ENCODE measurements at regions not wholly inside any gene's neighbourhood (a gene's known extent, or its start where the extent isn't known, plus 50 kb on each side); places are given as distances from the start of the nearest gene placed in this dataset.

DNA sequence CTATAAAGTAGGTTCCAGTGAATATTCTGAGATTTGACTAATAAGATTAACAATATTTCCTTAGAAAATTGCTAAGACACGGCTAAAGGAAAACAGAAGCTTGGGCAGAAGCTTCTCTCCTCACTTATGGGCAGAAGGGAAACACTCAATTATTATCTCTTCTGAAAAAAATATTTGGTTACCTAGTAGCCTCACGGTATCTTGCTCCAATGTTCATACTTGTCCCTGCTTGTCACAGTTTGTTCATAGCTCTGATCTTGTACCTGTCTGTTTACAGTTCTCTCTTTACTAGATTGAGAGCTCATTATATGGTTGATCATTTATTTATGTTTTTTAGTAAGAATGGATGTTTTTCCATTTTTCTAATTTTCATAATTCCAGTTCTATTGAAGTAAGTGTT, 458.0 kb upstream of the ATP2B1 start:
- TF ChIP-seq EP300 (IDR thresholded peaks at IDR 0.05) (no peak), POLR2AphosphoS5 (IDR thresholded peaks at IDR 0.05) (no peak), POLR2A (IDR thresholded peaks at IDR 0.05) (no peak)
- TF ChIP-seq, protein P1, sequence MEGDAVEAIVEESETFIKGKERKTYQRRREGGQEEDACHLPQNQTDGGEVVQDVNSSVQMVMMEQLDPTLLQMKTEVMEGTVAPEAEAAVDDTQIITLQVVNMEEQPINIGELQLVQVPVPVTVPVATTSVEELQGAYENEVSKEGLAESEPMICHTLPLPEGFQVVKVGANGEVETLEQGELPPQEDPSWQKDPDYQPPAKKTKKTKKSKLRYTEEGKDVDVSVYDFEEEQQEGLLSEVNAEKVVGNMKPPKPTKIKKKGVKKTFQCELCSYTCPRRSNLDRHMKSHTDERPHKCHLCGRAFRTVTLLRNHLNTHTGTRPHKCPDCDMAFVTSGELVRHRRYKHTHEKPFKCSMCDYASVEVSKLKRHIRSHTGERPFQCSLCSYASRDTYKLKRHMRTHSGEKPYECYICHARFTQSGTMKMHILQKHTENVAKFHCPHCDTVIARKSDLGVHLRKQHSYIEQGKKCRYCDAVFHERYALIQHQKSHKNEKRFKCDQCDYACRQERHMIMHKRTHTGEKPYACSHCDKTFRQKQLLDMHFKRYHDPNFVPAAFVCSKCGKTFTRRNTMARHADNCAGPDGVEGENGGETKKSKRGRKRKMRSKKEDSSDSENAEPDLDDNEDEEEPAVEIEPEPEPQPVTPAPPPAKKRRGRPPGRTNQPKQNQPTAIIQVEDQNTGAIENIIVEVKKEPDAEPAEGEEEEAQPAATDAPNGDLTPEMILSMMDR (IDR thresholded peaks at IDR 0.05) = no peak

DNA sequence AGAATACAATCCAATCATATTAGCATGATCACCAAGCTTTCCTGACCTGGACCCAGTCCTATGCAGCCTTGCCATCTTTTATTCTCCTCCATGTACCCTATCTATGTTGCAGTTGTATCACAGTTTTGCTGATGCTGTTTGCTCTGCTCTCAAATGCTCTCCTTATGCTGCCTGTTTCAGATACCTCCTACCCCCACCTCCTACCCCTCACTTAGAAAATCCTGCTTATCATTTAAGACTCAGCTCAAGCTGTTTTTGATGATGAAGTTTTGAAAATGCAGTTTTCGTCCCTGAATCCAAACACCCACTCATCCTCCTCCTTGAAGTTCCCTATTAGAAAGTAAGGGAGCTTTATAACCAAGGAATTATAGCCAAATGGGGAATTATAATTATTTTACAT, 457.4 kb upstream of the ATP2B1 start:
- Histone ChIP-seq H3K27me3 (no peaks in the 10 kb centered on the region), H3K4me3 (no peak overlapping the region), H3K27ac (no peak overlapping the region), H3K36me3 (no peaks in the 10 kb centered on the region), H3K4me1 (no peaks in the 10 kb centered on the region), H3K9me3 (no peaks in the 10 kb centered on the region)
- 81 to 87% methylated on average over 1 of the region's 1 CpG for WGBS, 2 donors
- TF ChIP-seq POLR2AphosphoS5 (IDR thresholded peaks at IDR 0.05) (no peak), POLR2A (IDR thresholded peaks at IDR 0.05) (no peak), EP300 (IDR thresholded peaks at IDR 0.05) (no peak)
- TF ChIP-seq, protein P1 (IDR thresholded peaks at IDR 0.05) = no peak
- no peak for DNase-seq
- intact Hi-C loops (cut with DNase I) = no loop called here

More for the DNA sequence above, 458.0 kb upstream of the ATP2B1 start:
- no peaks in the 10 kb centered on the region for H3K4me1 ChIP-seq
- 93% methylated on average over 2 of the region's 2 CpGs for WGBS, 2 donors
- H3K36me3 ChIP-seq = no peaks in the 10 kb centered on the region
- H3K4me3 ChIP-seq = no peak overlapping the region
- H3K27ac ChIP-seq = no peak overlapping the region
- no peak for DNase-seq
- intact Hi-C loops (cut with DNase I) = no loop called here
- no peaks in the 10 kb centered on the region for H3K9me3 ChIP-seq
- no peaks in the 10 kb centered on the region for H3K27me3 ChIP-seq

DNA sequence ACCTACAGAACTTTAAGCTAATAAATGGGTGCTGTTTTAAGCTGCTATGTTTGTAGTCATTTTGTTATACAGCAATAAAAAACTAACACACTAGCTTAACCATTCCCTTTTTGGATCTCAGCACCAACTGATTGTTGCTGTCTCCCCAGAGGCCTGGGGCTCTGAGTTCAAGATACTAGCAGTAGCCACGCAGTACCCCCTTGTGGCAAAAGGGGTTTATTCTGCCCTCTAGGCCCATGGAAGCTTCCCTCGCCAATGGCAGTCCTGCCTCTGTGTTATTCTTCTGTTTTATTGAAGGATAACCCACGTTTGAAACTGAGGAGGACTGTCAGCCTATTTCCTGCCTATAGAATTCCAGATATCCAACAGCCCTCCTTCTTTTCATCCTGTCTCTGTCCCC, 455.3 kb upstream of the ATP2B1 start:
- intact Hi-C loops (cut with DNase I) = no loop called here
- TF ChIP-seq EP300 (IDR thresholded peaks at IDR 0.05) (no peak), POLR2AphosphoS5 (IDR thresholded peaks at IDR 0.05) (no peak), POLR2A (IDR thresholded peaks at IDR 0.05) (no peak)
- TF ChIP-seq, protein P1 (IDR thresholded peaks at IDR 0.05) = no peak
- 63 to 75% methylated on average over 3 of the region's 3 CpGs for WGBS, 2 donors
- no peak for DNase-seq
- Histone ChIP-seq H3K4me1 (no peaks in the 10 kb centered on the region), H3K9me3 (no peaks in the 10 kb centered on the region), H3K4me3 (no peak overlapping the region), H3K36me3 (no peaks in the 10 kb centered on the region), H3K27me3 (no peaks in the 10 kb centered on the region), H3K27ac (no peak overlapping the region)

DNA sequence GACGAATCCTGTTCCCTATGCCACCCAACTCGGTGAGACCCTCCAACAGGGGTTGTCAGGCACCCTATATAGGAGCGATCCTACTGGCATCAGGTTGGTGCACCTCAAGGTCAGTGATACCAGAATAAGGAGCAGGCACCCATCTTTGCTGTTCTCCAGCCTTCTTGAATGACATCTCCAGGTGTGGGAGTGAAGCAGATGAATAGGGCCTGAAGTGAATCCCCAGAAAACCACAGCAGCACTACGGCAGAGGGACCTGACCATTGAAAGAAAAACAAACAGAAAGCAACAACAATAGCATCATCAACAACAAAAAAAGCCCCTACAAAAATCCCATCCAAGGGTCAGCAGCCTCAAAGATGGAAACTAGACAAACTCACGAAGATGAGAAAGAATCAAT, 445.2 kb upstream of the ATP2B1 start:
- Histone ChIP-seq H3K4me1 (no peaks in the 10 kb centered on the region), H3K27ac (no peak overlapping the region), H3K9me3 (peaks cover 0 to 2% (median 0%) of the 10 kb centered on the region in 4 donors), H3K36me3 (no peaks in the 10 kb centered on the region), H3K4me3 (no peak overlapping the region), H3K27me3 (no peaks in the 10 kb centered on the region)
- intact Hi-C loops (cut with DNase I) = no loop called here
- 91 to 92% methylated on average over 5 of the region's 5 CpGs for WGBS, 2 donors
- TF ChIP-seq POLR2AphosphoS5 (IDR thresholded peaks at IDR 0.05) (no peak), POLR2A (IDR thresholded peaks at IDR 0.05) (no peak), EP300 (IDR thresholded peaks at IDR 0.05) (no peak)
- TF ChIP-seq, protein P1 (IDR thresholded peaks at IDR 0.05) = no peak
- no peak for DNase-seq

DNA sequence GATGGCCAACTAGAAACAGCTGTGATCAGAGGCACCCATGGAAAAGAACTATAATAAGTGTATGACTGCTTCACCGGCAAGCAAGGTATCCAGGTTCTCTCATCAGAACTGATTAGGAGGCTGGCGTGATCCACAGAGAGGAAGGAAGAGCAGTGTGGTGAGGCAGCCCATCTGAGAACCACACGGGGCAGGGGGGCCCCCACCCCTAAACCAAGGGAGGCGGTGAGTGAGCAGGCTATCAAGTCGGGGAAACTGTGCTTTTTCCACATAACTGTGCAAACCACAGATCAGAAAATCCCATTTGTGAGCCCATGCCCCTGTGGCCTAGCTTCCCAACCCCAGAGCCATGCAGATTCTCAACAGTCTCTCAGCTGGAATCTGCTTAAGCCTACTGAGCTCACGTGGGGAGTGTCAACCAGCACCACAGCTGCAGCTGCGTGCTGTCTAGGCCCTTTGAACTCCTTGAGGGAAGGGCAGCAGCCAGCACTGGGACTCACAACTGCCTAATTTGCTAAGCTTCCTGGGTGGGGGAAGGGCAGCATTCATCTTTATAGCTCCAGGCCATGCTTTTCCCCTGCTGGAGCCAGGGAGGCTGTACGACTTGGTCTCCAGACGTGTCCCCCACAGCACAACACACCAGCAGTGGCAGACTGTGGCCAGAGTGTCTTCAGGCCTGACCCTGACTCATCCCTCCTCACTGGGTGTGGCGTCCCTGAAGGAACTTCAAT, 444.4 kb upstream of the ATP2B1 start:
- no peak overlapping the region for H3K27ac ChIP-seq
- H3K9me3 ChIP-seq = peaks cover 0 to 2% (median 0%) of the 10 kb centered on the region in 4 donors
- no peaks in the 10 kb centered on the region for H3K4me1 ChIP-seq
- H3K27me3 ChIP-seq = no peaks in the 10 kb centered on the region
- TF ChIP-seq, protein P1 (IDR thresholded peaks at IDR 0.05) = no peak
- no peak for TF ChIP-seq POLR2A (IDR thresholded peaks at IDR 0.05)
- TF ChIP-seq POLR2AphosphoS5 (IDR thresholded peaks at IDR 0.05) = no peak
- no peak for TF ChIP-seq EP300 (IDR thresholded peaks at IDR 0.05)
- DNase-seq = no peak
- WGBS, 2 donors = 58 to 70% methylated on average over 10 of the region's 10 CpGs
- no peaks in the 10 kb centered on the region for H3K36me3 ChIP-seq
- intact Hi-C loops (cut with DNase I) = no loop called here
- no peak overlapping the region for H3K4me3 ChIP-seq

Measured in sigmoid colon (tissue), 6 donors.